ENCODE measurements at regions not wholly inside any gene's neighbourhood (a gene's known extent, or its start where the extent isn't known, plus 50 kb on each side); places are given as distances from the start of the nearest gene placed in this dataset.

- in situ Hi-C loops (cut with HindIII; ENCODE audit: low sequenced_read_pairs) = no loop called here
Measured at GRCh38 chr17:63125987-63126386, 160.0 kb downstream of the TANC2 start.

- in situ Hi-C loops (cut with HindIII; ENCODE audit: low sequenced_read_pairs) = no loop called here
Measured at GRCh38 chr17:63126607-63127006, 160.6 kb downstream of the TANC2 start.

DNA sequence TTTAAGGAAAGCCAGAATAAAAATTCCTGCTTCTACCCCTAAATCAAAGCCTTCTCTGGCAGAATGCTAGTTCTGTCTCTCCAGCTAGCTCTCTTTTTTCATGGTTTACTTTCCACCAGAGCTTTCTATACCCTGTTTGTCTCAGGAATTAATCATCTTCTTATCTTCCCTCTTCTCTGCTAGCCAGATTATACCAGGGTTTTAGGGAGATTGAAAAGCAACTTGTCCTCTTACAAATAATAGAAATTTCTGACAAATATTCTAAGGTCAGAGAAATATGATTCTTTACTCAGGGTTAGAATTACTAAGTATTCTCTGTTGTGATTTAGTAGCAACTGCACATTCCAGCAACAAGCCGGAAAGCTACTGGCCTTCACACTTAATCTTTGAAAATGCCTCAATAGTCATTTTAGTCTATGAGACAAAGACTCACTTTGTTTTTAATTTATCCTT, 166.4 kb downstream of the TANC2 start:
- in situ Hi-C loops (cut with HindIII; ENCODE audit: low sequenced_read_pairs) = no loop called here

DNA sequence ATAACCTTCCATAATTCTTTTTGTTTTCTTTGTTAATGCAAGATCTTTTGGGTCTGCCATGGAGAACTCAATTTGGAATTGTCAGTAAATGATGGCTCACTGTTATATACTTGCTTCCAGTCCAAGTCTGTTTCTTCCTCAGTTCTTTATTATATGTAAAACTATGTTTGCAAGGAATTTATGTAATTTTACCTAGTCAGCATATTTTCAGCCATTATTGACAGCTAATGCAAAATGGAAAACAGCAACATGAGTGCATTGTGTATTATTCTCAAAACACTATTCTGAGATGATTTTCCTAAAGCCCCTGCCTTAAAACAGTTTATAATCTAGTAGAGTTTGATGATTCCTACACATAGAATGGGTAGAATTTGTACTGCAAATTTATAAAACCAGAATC, 167.5 kb downstream of the TANC2 start:
- in situ Hi-C loops (cut with HindIII; ENCODE audit: low sequenced_read_pairs) = no loop called here

DNA sequence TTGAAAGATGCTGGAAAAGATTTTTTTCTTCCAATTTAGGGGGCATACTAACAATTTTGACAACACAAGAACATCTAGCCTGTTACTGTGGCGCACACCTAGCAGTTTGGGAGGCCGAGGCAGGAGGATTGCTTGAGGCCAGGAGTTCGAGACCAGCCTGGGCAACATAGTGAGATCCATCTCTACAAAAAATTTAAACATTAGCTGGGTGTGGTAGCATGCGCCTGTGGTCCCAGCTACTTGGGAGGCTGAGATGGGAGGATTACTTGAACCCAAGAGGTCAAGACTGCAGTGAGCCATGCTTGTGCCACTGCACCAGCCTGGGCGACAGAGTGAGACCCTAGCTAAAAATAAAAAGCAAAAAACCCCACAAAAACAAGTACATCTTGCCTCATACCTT, 168.8 kb downstream of the TANC2 start:
- in situ Hi-C loops (cut with HindIII; ENCODE audit: low sequenced_read_pairs) = no loop called here

- in situ Hi-C loops (cut with HindIII; ENCODE audit: low sequenced_read_pairs) = no loop called here
Measured at GRCh38 chr17:63136369-63137012, 170.5 kb downstream of the TANC2 start.

- in situ Hi-C loops (cut with HindIII; ENCODE audit: low sequenced_read_pairs) = no loop called here
Measured at GRCh38 chr17:63137163-63137562, 171.1 kb downstream of the TANC2 start.

- in situ Hi-C loops (cut with HindIII; ENCODE audit: low sequenced_read_pairs) = no loop called here
Measured at GRCh38 chr17:63138713-63139112, 172.7 kb downstream of the TANC2 start.

- in situ Hi-C loops (cut with HindIII; ENCODE audit: low sequenced_read_pairs) = no loop called here
Measured at GRCh38 chr17:63139356-63139755, 173.3 kb downstream of the TANC2 start.

- in situ Hi-C loops (cut with HindIII; ENCODE audit: low sequenced_read_pairs) = no loop called here
Measured at GRCh38 chr17:63140255-63140654, 174.2 kb downstream of the TANC2 start.

- in situ Hi-C loops (cut with HindIII; ENCODE audit: low sequenced_read_pairs) = no loop called here
Measured at GRCh38 chr17:63142836-63143235, 176.8 kb downstream of the TANC2 start.

DNA sequence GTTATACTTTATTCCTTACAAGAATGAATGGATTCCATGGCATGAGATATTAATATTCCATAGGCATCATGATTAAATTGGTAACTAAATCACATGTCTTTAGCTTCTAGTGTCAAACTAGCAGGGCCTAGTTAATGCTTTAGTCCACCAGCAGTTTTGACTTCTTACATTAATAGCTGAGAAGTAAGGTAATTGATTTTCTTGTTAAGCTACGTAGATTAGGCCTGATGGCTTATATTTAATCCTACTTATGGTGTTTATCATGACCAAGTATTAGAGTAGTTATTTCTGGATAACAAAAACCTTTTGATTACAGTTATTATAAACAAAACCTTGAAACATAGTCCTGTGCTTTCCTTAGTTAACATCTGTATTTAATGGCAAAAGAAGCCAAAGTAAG, 184.5 kb downstream of the TANC2 start:
- in situ Hi-C loops (cut with HindIII; ENCODE audit: low sequenced_read_pairs) = no loop called here

DNA sequence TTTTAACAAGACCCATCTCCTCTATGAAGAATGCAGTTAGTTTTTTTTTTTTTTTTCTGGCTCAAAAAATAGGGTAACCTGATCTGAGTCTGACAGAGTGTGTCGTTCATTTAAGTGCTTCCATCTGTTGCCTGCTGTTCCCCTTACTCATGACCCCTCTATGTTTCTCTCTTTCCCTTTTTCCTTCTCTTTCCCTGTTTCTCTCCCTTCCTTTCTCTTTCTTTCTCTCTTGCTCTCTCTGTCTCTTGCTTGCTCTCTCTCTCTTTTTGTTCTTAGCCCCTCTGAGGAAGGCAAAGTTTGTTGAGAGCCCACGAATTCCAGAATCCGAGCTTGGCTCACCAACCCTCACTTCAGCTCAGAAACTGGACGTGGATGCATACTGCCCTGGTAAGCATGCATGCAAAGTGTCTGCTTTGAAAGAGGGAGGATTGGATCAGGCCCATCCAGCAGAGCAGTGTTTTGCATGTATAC, 185.0 kb downstream of the TANC2 start:
- in situ Hi-C loops (cut with HindIII; ENCODE audit: low sequenced_read_pairs) = no loop called here

DNA sequence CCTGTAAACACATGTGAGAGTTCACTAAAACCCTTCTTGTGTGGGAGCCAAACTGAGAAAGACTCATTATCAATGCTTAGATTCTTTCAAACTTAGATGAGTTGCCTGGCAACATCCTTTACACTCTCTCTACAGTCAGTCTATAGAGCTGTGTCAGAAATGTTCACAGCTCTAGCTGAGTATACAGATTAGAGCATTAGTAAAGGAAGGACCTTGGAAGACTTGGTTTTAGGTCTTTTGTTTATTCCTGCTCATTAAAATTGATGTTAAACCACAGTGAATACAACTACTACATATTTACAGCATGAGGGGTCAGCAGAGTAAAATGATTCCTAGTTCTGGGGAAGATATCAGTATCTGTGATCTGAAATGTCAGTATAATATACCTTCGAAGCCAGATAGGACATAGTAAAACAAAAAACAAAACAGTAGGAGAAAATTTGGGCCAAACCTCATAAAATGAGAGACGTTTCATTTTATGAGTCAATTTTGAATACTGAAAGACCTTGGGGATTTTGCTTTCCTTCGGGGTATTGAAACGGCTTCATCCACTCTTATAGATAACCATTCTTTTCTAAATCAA, 186.0 kb downstream of the TANC2 start:
- in situ Hi-C loops (cut with HindIII; ENCODE audit: low sequenced_read_pairs) = no loop called here

DNA sequence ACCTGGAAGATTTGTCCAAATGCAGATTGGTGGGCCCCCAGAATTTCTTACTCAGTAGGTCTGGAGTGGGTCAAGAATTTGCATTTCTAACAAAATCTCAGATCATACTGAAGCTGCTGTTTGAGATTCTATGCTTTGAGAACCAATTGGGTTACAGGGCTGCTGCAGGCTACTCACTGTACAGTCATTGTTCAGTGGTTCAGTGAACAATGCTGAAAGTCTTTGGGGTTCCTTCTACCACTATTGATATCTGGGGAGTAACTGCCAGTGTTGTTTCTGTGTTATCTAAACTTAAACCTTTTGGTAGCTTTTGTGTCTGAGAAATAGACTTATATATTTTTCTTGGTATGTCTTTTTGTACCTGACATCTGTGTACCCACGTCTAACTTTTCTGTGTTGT, 187.5 kb downstream of the TANC2 start:
- in situ Hi-C loops (cut with HindIII; ENCODE audit: low sequenced_read_pairs) = no loop called here

- in situ Hi-C loops (cut with HindIII; ENCODE audit: low sequenced_read_pairs) = loop anchor here (5.0 kb wide), 1 partner anchor 47 kb away; no protein-coding TSS in a partner anchor
Measured at GRCh38 chr17:63154586-63155244, 188.7 kb downstream of the TANC2 start.

GRCh38 chr17:63156986-63157385, 191.0 kb downstream of the TANC2 start:
- in situ Hi-C loops (cut with HindIII; ENCODE audit: low sequenced_read_pairs) = loop anchor here (5.0 kb wide), 1 partner anchor 50 kb away; no protein-coding TSS in a partner anchor

DNA sequence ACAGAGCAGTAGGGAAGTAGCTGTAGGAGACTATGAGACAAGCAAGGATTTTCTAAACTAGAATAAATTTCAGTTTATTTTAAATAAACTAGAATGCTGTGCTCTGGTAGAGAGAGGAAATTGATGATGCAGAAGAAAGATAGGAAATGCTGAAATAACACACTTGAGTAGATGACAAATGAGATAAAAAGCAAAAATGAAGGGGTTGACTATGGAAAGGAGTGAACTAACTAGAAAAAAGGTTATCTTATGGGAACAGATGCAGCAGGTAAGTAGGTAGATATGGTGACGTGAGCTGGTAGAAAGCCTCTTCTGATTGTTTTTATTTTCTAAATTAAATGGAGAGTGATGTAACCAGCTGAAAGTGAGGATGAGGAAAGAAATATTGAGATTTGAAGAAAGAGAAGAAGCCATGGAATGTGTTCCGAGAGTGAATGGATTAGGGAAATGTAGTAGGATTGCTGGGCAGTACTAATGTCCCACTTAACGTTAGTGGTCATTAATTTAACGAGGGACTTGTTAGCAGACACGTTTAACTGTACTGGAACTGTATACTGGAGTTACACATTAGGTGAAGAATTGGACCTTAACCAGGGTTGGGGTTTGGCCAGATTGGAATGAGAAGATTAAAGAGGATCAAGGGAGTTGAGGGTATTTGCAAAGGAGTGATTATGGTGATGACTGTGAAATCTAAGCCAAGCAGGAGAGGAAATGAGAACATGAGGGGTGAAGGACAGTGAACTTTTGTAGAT, 196.5 kb downstream of the TANC2 start:
- in situ Hi-C loops (cut with HindIII; ENCODE audit: low sequenced_read_pairs) = no loop called here

GRCh38 chr17:63163158-63163520, 197.1 kb downstream of the TANC2 start:
- in situ Hi-C loops (cut with HindIII; ENCODE audit: low sequenced_read_pairs) = no loop called here

GRCh38 chr17:63165400-63165799, 199.4 kb downstream of the TANC2 start:
- in situ Hi-C loops (cut with HindIII; ENCODE audit: low sequenced_read_pairs) = no loop called here

DNA sequence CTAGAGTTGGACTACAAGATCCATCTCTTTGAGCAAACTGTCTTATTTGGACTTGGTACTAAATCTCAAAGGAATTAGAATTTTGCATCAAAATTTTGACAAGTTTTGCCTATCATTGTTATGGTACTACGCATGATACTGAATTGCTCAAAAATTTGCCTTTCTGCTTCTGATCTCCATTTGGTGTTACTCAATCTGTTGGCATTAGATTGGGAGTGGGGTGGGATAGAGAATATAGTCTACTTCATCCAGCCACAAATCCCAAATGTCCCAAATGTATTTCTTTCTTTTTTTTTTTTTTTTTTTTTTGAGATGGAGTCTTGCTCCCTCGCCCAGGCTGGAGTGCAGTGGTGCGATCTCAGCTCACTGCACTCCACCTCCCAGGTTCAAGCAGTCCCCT, 204.8 kb downstream of the TANC2 start:
- in situ Hi-C loops (cut with HindIII; ENCODE audit: low sequenced_read_pairs) = no loop called here

All from endothelial cell of hepatic sinusoid (primary cell).